Activated B cell treated with CpG ODN at 0.5 μM for 24 hours (primary cell): ENCODE measurements at regions not wholly inside any gene's neighbourhood (a gene's known extent, or its start where the extent isn't known, plus 50 kb on each side); places are given as distances from the start of the nearest gene placed in this dataset.

ENCODE experiments used
- ATAC-seq: fragments of 200-7000 bp; cut with Tn5 transposase; one replicate; pipeline ENCODE4 v1.10.0; 2021; ENCODE audit warnings: low read depth, mild to moderate bottlenecking, moderate library complexity
- CTCF ChIA-PET: fragments of 350-600 bp; sonication (Branson Sonifier 250); formaldehyde crosslinking; loops from one replicate; lab custom pipeline; 2021; ENCODE audit warnings: antibody characterized with exemption; lab: Charles Lee
- POLR2A ChIA-PET: fragments of 350-600 bp; sonication (Branson Sonifier 250); formaldehyde crosslinking; loops from one replicate; lab custom pipeline; 2021; ENCODE audit warnings: antibody characterized with exemption; lab: Charles Lee
- DNase-seq: peaks from one replicate; pipeline ENCODE4 v3.0.0; 2022
- H3K27ac Mint-ChIP-seq: one replicate; pipeline ENCODE4 v1.8.0; 2020; ENCODE audit warnings: mixed read lengths
- H3K27me3 Mint-ChIP-seq: one replicate; pipeline ENCODE4 v1.8.0; 2021; ENCODE audit warnings: mixed read lengths
- H3K36me3 Mint-ChIP-seq: one replicate; pipeline ENCODE4 v1.8.0; 2021; ENCODE audit warnings: low read depth, mixed read lengths
- H3K4me1 Mint-ChIP-seq: one replicate; pipeline ENCODE4 v1.8.0; 2021; ENCODE audit warnings: mixed read lengths
- H3K4me3 Mint-ChIP-seq: one replicate; pipeline ENCODE4 v1.8.0; 2020; ENCODE audit warnings: mild to moderate bottlenecking, mixed read lengths
- H3K9me3 Mint-ChIP-seq: one replicate; pipeline ENCODE4 v1.8.0; 2020; ENCODE audit warnings: mixed read lengths
- intact Hi-C: fragments of 100-400 bp; cut with micrococcal nuclease; formaldehyde crosslinking; loops from one replicate; pipeline ENCODE4 v1.15.1; 2024
- TF ChIP-seq, protein P1 (sequence below): fragments of 200-600 bp; IDR thresholded peaks from one replicate; pipeline ENCODE4 v1.8.0; 2022; ENCODE audit warnings: antibody characterized with exemption, mild to moderate bottlenecking

DNA sequence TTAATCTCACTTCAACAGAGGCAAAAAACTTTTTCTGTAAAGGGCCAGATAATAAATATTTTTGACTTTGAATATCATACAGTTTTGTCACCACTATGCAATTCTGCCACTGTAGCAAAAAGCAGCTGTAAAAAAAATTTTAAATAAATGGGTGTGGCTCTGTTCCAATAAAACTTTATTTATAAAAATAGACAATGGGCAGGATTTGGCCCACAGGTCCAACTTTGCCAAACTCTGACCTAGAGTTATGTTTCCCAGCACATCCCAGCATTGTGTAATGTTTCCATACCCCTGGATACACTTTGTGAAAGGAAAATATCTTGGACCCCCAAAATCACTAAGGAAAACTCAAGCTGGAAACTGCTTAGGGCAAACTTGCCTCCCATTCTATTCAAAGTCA is 94.9 kb upstream of the USP38 start:
- H3K4me1 Mint-ChIP-seq = no peaks in the 10 kb centered on the region
- CTCF ChIA-PET = no interaction called here
- peaks cover 8% of the 10 kb centered on the region for H3K9me3 Mint-ChIP-seq
- no peaks in the 10 kb centered on the region for H3K27me3 Mint-ChIP-seq
- H3K36me3 Mint-ChIP-seq = no peaks in the 10 kb centered on the region
- ATAC-seq (no peak), DNase-seq (no peak)
- POLR2A ChIA-PET = no interaction called here
- intact Hi-C loops = no loop called here
- no peak overlapping the region for H3K27ac Mint-ChIP-seq
- no peak overlapping the region for H3K4me3 Mint-ChIP-seq
- TF ChIP-seq, protein P1, sequence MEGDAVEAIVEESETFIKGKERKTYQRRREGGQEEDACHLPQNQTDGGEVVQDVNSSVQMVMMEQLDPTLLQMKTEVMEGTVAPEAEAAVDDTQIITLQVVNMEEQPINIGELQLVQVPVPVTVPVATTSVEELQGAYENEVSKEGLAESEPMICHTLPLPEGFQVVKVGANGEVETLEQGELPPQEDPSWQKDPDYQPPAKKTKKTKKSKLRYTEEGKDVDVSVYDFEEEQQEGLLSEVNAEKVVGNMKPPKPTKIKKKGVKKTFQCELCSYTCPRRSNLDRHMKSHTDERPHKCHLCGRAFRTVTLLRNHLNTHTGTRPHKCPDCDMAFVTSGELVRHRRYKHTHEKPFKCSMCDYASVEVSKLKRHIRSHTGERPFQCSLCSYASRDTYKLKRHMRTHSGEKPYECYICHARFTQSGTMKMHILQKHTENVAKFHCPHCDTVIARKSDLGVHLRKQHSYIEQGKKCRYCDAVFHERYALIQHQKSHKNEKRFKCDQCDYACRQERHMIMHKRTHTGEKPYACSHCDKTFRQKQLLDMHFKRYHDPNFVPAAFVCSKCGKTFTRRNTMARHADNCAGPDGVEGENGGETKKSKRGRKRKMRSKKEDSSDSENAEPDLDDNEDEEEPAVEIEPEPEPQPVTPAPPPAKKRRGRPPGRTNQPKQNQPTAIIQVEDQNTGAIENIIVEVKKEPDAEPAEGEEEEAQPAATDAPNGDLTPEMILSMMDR = no peak

GRCh38 chr4:143091862-143092261 is 92.9 kb upstream of the USP38 start:
- TF ChIP-seq, protein P1 = no peak
- POLR2A ChIA-PET = no interaction called here
- no peaks in the 10 kb centered on the region for H3K4me1 Mint-ChIP-seq
- H3K27me3 Mint-ChIP-seq = no peaks in the 10 kb centered on the region
- ATAC-seq = no peak
- peaks cover 8% of the 10 kb centered on the region for H3K9me3 Mint-ChIP-seq
- H3K36me3 Mint-ChIP-seq = no peaks in the 10 kb centered on the region
- intact Hi-C loops = no loop called here
- H3K4me3 Mint-ChIP-seq = no peak overlapping the region
- DNase-seq = no peak
- CTCF ChIA-PET = no interaction called here
- no peak overlapping the region for H3K27ac Mint-ChIP-seq

- DNase-seq (no peak), ATAC-seq (no peak)
- Mint-ChIP-seq H3K36me3 (no peaks in the 10 kb centered on the region), H3K27me3 (no peaks in the 10 kb centered on the region), H3K4me1 (no peaks in the 10 kb centered on the region), H3K27ac (no peak overlapping the region), H3K9me3 (peaks cover 5% of the 10 kb centered on the region), H3K4me3 (no peak overlapping the region)
- intact Hi-C loops = no loop called here
- POLR2A ChIA-PET = no interaction called here
- CTCF ChIA-PET = no interaction called here
- TF ChIP-seq, protein P1 = no peak
Observed at GRCh38 chr4:143095447-143095846, 89.3 kb upstream of the USP38 start.

GRCh38 chr4:143097751-143098150 is 87.0 kb upstream of the USP38 start:
- H3K27ac Mint-ChIP-seq = no peak overlapping the region
- ATAC-seq (no peak), DNase-seq (no peak)
- ChIA-PET POLR2A (no interaction called here), CTCF (no interaction called here)
- TF ChIP-seq, protein P1 = no peak
- no peaks in the 10 kb centered on the region for H3K4me1 Mint-ChIP-seq
- H3K4me3 Mint-ChIP-seq = no peak overlapping the region
- H3K9me3 Mint-ChIP-seq = no peaks in the 10 kb centered on the region
- H3K36me3 Mint-ChIP-seq = no peaks in the 10 kb centered on the region
- H3K27me3 Mint-ChIP-seq = no peaks in the 10 kb centered on the region
- intact Hi-C loops = no loop called here

DNA sequence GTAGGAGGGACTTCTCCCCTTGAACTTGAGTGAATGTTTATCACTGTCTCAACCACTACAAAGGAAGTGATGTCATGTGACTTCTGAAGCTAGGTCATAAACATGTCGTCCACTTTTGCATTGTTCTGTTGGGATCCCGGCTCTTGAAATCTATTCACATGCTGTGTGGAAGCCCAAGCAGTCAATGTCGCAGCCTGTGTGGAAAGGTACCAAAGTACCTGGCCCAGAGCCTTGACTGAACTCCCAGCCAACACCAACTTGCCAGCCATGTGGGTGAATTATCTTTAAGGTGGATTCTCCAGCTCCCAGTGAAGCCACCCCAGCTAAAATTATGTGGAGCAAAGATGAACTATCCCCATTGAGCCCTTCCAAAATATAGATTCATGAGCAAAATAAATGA is 85.0 kb upstream of the USP38 start:
- Mint-ChIP-seq H3K36me3 (no peaks in the 10 kb centered on the region), H3K4me3 (no peak overlapping the region), H3K9me3 (no peaks in the 10 kb centered on the region), H3K27me3 (no peaks in the 10 kb centered on the region), H3K4me1 (no peaks in the 10 kb centered on the region), H3K27ac (no peak overlapping the region)
- DNase-seq = no peak
- POLR2A ChIA-PET = no interaction called here
- ATAC-seq = no peak
- TF ChIP-seq, protein P1 = no peak
- intact Hi-C loops = no loop called here
- CTCF ChIA-PET = no interaction called here
